SH-SY5Y (cell line): ENCODE measurements at regions not wholly inside any gene's neighbourhood (a gene's known extent, or its start where the extent isn't known, plus 50 kb on each side); places are given as distances from the start of the nearest gene placed in this dataset.

Experiments used
- GATA2 ChIP-seq: IDR thresholded peaks from 2 replicates; pipeline ENCODE4 v1.6.1; 2011; ENCODE audit warnings: mild to moderate bottlenecking, low read depth, low read length
- GATA3 ChIP-seq: IDR thresholded peaks from 2 replicates; pipeline ENCODE4 v1.6.1; 2011; ENCODE audit warnings: low read depth, mild to moderate bottlenecking, low read length, moderate library complexity

GRCh38 chr16:5422643-5423496 is 325.3 kb upstream of the EEF2KMT start:
- no peak for TF ChIP-seq GATA3
- no peak for TF ChIP-seq GATA2

GRCh38 chr16:5422047-5422446 is 324.5 kb upstream of the EEF2KMT start:
- TF ChIP-seq GATA2 (no peak), GATA3 (no peak)

GRCh38 chr16:5416013-5416412 is 318.4 kb upstream of the EEF2KMT start:
- TF ChIP-seq GATA2 (no peak), GATA3 (no peak)

- TF ChIP-seq GATA2: no peak
- TF ChIP-seq GATA3: no peak
Observed at GRCh38 chr16:5415123-5415522, 317.5 kb upstream of the EEF2KMT start.

- TF ChIP-seq GATA3: no peak
- TF ChIP-seq GATA2: no peak
Observed at GRCh38 chr16:5412731-5413130, 315.1 kb upstream of the EEF2KMT start.

GRCh38 chr16:5398203-5398602 is 300.6 kb upstream of the EEF2KMT start:
- TF ChIP-seq GATA2 (no peak), GATA3 (no peak)

GRCh38 chr16:5396880-5397279 is 299.3 kb upstream of the EEF2KMT start:
- TF ChIP-seq GATA3 (no peak), GATA2 (no peak)

GRCh38 chr16:5393070-5393469 is 295.5 kb upstream of the EEF2KMT start:
- TF ChIP-seq GATA3 (no peak), GATA2 (no peak)

- TF ChIP-seq GATA3 (no peak), GATA2 (no peak)
Observed at GRCh38 chr16:5386989-5387388, 289.4 kb upstream of the EEF2KMT start.

- TF ChIP-seq GATA3 (no peak), GATA2 (no peak)
Observed at GRCh38 chr16:5385811-5386210, 288.2 kb upstream of the EEF2KMT start.

GRCh38 chr16:5385115-5385514 is 287.5 kb upstream of the EEF2KMT start:
- TF ChIP-seq GATA3 (no peak), GATA2 (no peak)

- TF ChIP-seq GATA3 (no peak), GATA2 (no peak)
Observed at GRCh38 chr16:5383737-5384136, 286.1 kb upstream of the EEF2KMT start.

- TF ChIP-seq GATA3: no peak
- TF ChIP-seq GATA2: no peak
Observed at GRCh38 chr16:5382484-5382883, 284.9 kb upstream of the EEF2KMT start.

GRCh38 chr16:5381481-5381880 is 283.9 kb upstream of the EEF2KMT start:
- TF ChIP-seq GATA3 (no peak), GATA2 (no peak)

GRCh38 chr16:5379954-5380353 is 282.4 kb upstream of the EEF2KMT start:
- TF ChIP-seq GATA3 (no peak), GATA2 (no peak)
